K562 (cell line): ENCODE measurements at regions not wholly inside any gene's neighbourhood (a gene's known extent, or its start where the extent isn't known, plus 50 kb on each side); places are given as distances from the start of the nearest gene placed in this dataset.

Experiments
- ATAC-seq: fragments of 200-7000 bp; cut with Tn5 transposase; 3 replicates; pipeline ENCODE4 v1.9.1; 2020; ENCODE audit warnings: moderate library complexity
- BruUV-seq: library from RNA; stranded (reverse); fragments of 400-500 nt; replicated peaks from 2 replicates; lab custom pipeline; 2021; lab: Mats Ljungman, UMichigan
- CTCF ChIA-PET: fragments of 300-600 bp; formaldehyde crosslinking; extraction: SDS; loops from one replicate; lab custom pipeline; 2021; ENCODE audit warnings: low intra/inter-chr PET ratio; lab: Yijun Ruan, JAX
- POLR2A ChIA-PET: fragments of 300-600, 350-650 bp; sonication (Branson Sonifier 250); formaldehyde crosslinking; extraction: SDS; loops from one replicate; lab custom pipeline; 2021; ENCODE audit warnings: antibody characterized with exemption, inconsistent platforms; lab: Yijun Ruan, JAX
- DNase-seq, 4 experiments: peaks; one replicate each; pipeline versions ENCODE4 v3.0.0 to v3.0.0-alpha.2; 2011 to 2018; ENCODE audit warnings: low spot score in 3 of 4, mixed read lengths in 3 of 4; ENCODE audit errors: extremely low read depth in 1 of 4
- FAIRE-seq: peaks from 2 replicates; lab custom pipeline; 2011; peaks lifted over from hg19 to GRCh38; lab: Jason Lieb, UNC
- H2AFZ ChIP-seq: 2 replicates; pipeline ENCODE4 v1.6.0; 2011; ENCODE audit warnings: low read depth, low read length, control low read depth, inconsistent platforms
- H3K27ac ChIP-seq: fragments of 200-600 bp; 3 replicates; pipeline ENCODE4 v1.8.0; 2011; ENCODE audit warnings: low read depth, mild to moderate bottlenecking, control low read depth, inconsistent platforms, low read length, moderate library complexity, mixed read lengths; ENCODE audit errors: extremely low read depth
- H3K27me3 ChIP-seq, 2 experiments: fragments of 300-600 bp in 1 of 2; 2 replicates in 1 of 2; 3 replicates in 1 of 2; pipeline versions ENCODE4 v1.6.0 to v1.8.0; 2011; ENCODE audit warnings: inconsistent platforms in 2 of 2, low read length in 2 of 2, mild to moderate bottlenecking in 1 of 2, mixed read lengths in 1 of 2, moderate library complexity in 1 of 2; ENCODE audit not compliant: control insufficient read depth in 2 of 2, insufficient read depth in 2 of 2
- H3K36me3 ChIP-seq: fragments of 300-600 bp; 3 replicates; pipeline ENCODE4 v1.8.0; 2011; ENCODE audit warnings: mild to moderate bottlenecking, low read length, inconsistent platforms; ENCODE audit not compliant: control insufficient read depth, insufficient read depth
- H3K4me1 ChIP-seq, 2 experiments: fragments of 200-600 bp in 1 of 2; replicated peaks in 1 of 2; 2 replicates in 1 of 2; 3 replicates in 1 of 2; pipeline versions ENCODE4 v1.5.1 to v1.8.0; 2011; ENCODE audit warnings: inconsistent platforms in 2 of 2, low read length in 2 of 2, mild to moderate bottlenecking in 1 of 2, mixed read lengths in 1 of 2, moderate library complexity in 1 of 2; ENCODE audit not compliant: control insufficient read depth in 2 of 2, insufficient read depth in 2 of 2
- H3K4me2 ChIP-seq: 2 replicates; pipeline ENCODE4 v1.6.1; 2011; ENCODE audit warnings: low read length, control low read depth, inconsistent platforms, mixed read lengths; ENCODE audit not compliant: insufficient read depth
- H3K4me3 ChIP-seq: fragments of 200-600 bp; sonication (generic), shearing (Covaris generic); 2 replicates; pipeline ENCODE4 v1.5.1; 2016; ENCODE audit warnings: control low read depth, inconsistent platforms
- H3K79me2 ChIP-seq: fragments of 200-600 bp; 3 replicates; pipeline ENCODE4 v1.8.0; 2011; ENCODE audit warnings: low read length, inconsistent platforms; ENCODE audit not compliant: control insufficient read depth, insufficient read depth
- H3K9ac ChIP-seq, 2 experiments: 2 replicates each; pipeline versions ENCODE4 v1.6.0 to v1.6.1; 2011; ENCODE audit warnings: low read depth in 2 of 2, low read length in 2 of 2, control low read depth in 1 of 2, inconsistent platforms in 1 of 2, mild to moderate bottlenecking in 1 of 2, mixed read lengths in 1 of 2; ENCODE audit not compliant: insufficient read depth in 1 of 2
- H3K9me1 ChIP-seq: one replicate; pipeline ENCODE4 v1.6.0; 2011; ENCODE audit warnings: inconsistent platforms, mild to moderate bottlenecking, low read length, moderate library complexity; ENCODE audit not compliant: control insufficient read depth, insufficient read depth
- H3K9me3 ChIP-seq: replicated peaks from 2 replicates; pipeline ENCODE4 v1.5.1; 2011; ENCODE audit warnings: low read depth, low read length, inconsistent platforms; ENCODE audit not compliant: control insufficient read depth, insufficient read depth
- H4K20me1 ChIP-seq: replicated peaks from 2 replicates; pipeline ENCODE4 v1.6.1; 2011; ENCODE audit warnings: low read length, inconsistent platforms, mixed read lengths; ENCODE audit not compliant: control insufficient read depth, insufficient read depth
- HCFC1 ChIP-seq: IDR thresholded peaks from 2 replicates; pipeline ENCODE4 v1.6.1; 2012; ENCODE audit warnings: low read depth, low read length, improper control_type of control experiment
- MECOM ChIP-seq: fragments of 250-450 bp; sonication (Bioruptor Pico); IDR thresholded peaks from 2 replicates; pipeline ENCODE4 v1.8.0; 2022; ENCODE audit warnings: inconsistent platforms
- PCBP1 ChIP-seq: fragments of 200-400 bp; formaldehyde crosslinking; IDR thresholded peaks from 2 replicates; pipeline ENCODE4 v1.6.1; 2018; ENCODE audit warnings: mild to moderate bottlenecking, low read depth, low read length; ENCODE audit not compliant: poor library complexity, severe bottlenecking
- SAFB2 ChIP-seq: fragments of 200-400 bp; formaldehyde crosslinking; IDR thresholded peaks from 2 replicates; pipeline ENCODE4 v1.6.1; 2018; ENCODE audit warnings: borderline replicate concordance, low read length, low read depth, moderate library complexity; ENCODE audit not compliant: severe bottlenecking
- TRIM28 ChIP-seq: fragments of 450-650 bp; IDR thresholded peaks from 2 replicates; pipeline ENCODE4 v1.6.1; 2017
- TSC22D4 ChIP-seq: fragments of 450-650 bp; IDR thresholded peaks from 2 replicates; pipeline ENCODE4 v1.6.1; 2016; ENCODE audit warnings: missing genetic modification characterization, missing biosample characterization, control low read depth
- ZNF184 ChIP-seq: sonication (generic); formaldehyde crosslinking; IDR thresholded peaks from 2 replicates; pipeline ENCODE4 v1.5.0; 2020; ENCODE audit warnings: missing genetic modification reagents
- ZNF212 ChIP-seq: fragments of 450-650 bp; formaldehyde crosslinking; IDR thresholded peaks from 2 replicates; pipeline ENCODE4 v1.4.0; 2020; ENCODE audit warnings: mild to moderate bottlenecking
- ZNF217 ChIP-seq: sonication (generic); formaldehyde crosslinking; IDR thresholded peaks from 2 replicates; pipeline ENCODE4 v1.8.0; 2022; ENCODE audit warnings: mild to moderate bottlenecking, missing genetic modification reagents
- ZNF274 ChIP-seq: IDR thresholded peaks from 2 replicates; pipeline ENCODE4 v1.6.1; 2011; ENCODE audit warnings: low read depth, mild to moderate bottlenecking, low read length, moderate library complexity, borderline replicate concordance
- ZNF583 ChIP-seq: fragments of 250-450 bp; sonication (Bioruptor Pico); IDR thresholded peaks from 2 replicates; pipeline ENCODE4 v1.4.0; 2020
- WGBS: fragments of 100-300 bp; shearing (Covaris generic); methylation state at CpG from one replicate; pipeline ENCODE4 v1.1.6; 2016; ENCODE audit warnings: low coverage, mixed read lengths; ENCODE audit not compliant: insufficient coverage; ENCODE audit errors: missing lambda C conversion rate; 5-methylcytosine and 5-hydroxymethylcytosine counted together
- in situ Hi-C: fragments of 300-500 bp; cut with MboI; formaldehyde crosslinking; loops from 4 replicates; pipeline ENCODE4 v1.15.0; 2018; ENCODE audit warnings: inconsistent platforms, mixed read lengths
- intact Hi-C: fragments of 100-400 bp; cut with micrococcal nuclease; formaldehyde crosslinking; loops from 2 replicates; pipeline ENCODE4 v1.14.2; 2022
- TF ChIP-seq, protein P1 (sequence below): fragments of 250-450 bp; sonication (Bioruptor Pico); IDR thresholded peaks from 2 replicates; pipeline ENCODE4 v1.8.0; 2021; ENCODE audit warnings: borderline replicate concordance, mild to moderate bottlenecking, moderate library complexity; ENCODE audit not compliant: poor library complexity, severe bottlenecking
- TF ChIP-seq, protein P2 (sequence below), 2 experiments: fragments of 450-650 bp; conservative IDR thresholded peaks; 2 replicates each; pipeline ENCODE4 v1.6.1; 2017; ENCODE audit warnings: mild to moderate bottlenecking in 2 of 2, moderate library complexity in 2 of 2
- TF ChIP-seq, protein P3 (sequence below): fragments of 450-650 bp; IDR thresholded peaks from 2 replicates; pipeline ENCODE4 v1.7.0; 2016; ENCODE audit warnings: borderline replicate concordance

DNA sequence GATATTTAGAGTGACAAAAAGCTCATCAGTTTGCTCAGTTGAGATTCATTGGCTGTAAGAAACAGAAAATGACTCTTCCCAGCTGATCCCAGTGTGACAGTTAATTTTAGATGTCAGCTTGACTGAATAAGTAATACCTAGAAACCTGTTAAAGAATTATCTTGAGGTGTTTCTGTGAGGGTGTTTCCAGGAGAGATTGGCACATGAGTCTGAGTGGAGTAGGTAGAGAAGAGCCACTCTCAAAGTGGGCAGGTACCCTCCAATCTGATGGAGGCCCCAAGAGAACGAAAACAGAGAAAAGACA is 200.8 kb upstream of the BTBD3 start:
- no peaks in the 10 kb centered on the region for H3K9me1 ChIP-seq
- ChIA-PET CTCF (no interaction called here), POLR2A (no interaction called here)
- H3K4me1 ChIP-seq, result no peaks in the 10 kb centered on the region
- H3K9ac ChIP-seq, result no peak overlapping the region
- intact Hi-C loops (no loop called here), in situ Hi-C loops (no loop called here)
- TF ChIP-seq ZNF583 (CRISPR knock-in tag) (no peak), MECOM (CRISPR knock-in tag) (no peak), TSC22D4 (no peak), ZNF184 (CRISPR knock-in tag) (no peak), HCFC1 (no peak), ZNF217 (no peak)
- BruUV-seq, result no TSS peak
- no peaks in the 10 kb centered on the region for H3K36me3 ChIP-seq
- DNase-seq (no peak), FAIRE-seq (no peak), ATAC-seq (no peak)
- no peak overlapping the region for H3K4me3 ChIP-seq
- 9% methylated on average over 1 of the region's 1 CpG for WGBS
- no peaks in the 10 kb centered on the region for H4K20me1 ChIP-seq
- H3K27me3 ChIP-seq, result no peaks in the 10 kb centered on the region
- H3K4me2 ChIP-seq, result no peak overlapping the region
- H3K9me3 ChIP-seq, result no peaks in the 10 kb centered on the region
- no peak overlapping the region for H3K27ac ChIP-seq
- H3K79me2 ChIP-seq, result no peaks in the 10 kb centered on the region
- H2AFZ ChIP-seq, result no peak overlapping the region

GRCh38 chr20:11717562-11717961 is 200.1 kb upstream of the BTBD3 start:
- no peaks in the 10 kb centered on the region for H3K36me3 ChIP-seq
- no peak overlapping the region for H3K27ac ChIP-seq
- ATAC-seq (no peak), DNase-seq (no peak), FAIRE-seq (no peak)
- H3K9ac ChIP-seq, result no peak overlapping the region
- H3K4me3 ChIP-seq, result no peak overlapping the region
- intact Hi-C loops (no loop called here), in situ Hi-C loops (no loop called here)
- POLR2A ChIA-PET, result no interaction called here
- H3K27me3 ChIP-seq, result no peaks in the 10 kb centered on the region
- 0% methylated on average over 3 of the region's 3 CpGs for WGBS
- CTCF ChIA-PET, result no interaction called here
- no TSS peak for BruUV-seq
- H4K20me1 ChIP-seq, result no peaks in the 10 kb centered on the region
- no peaks in the 10 kb centered on the region for H3K79me2 ChIP-seq
- H3K9me1 ChIP-seq, result no peaks in the 10 kb centered on the region
- H2AFZ ChIP-seq, result no peak overlapping the region
- H3K9me3 ChIP-seq, result no peaks in the 10 kb centered on the region
- no peak overlapping the region for H3K4me2 ChIP-seq
- no peaks in the 10 kb centered on the region for H3K4me1 ChIP-seq
- TF ChIP-seq, protein P1, sequence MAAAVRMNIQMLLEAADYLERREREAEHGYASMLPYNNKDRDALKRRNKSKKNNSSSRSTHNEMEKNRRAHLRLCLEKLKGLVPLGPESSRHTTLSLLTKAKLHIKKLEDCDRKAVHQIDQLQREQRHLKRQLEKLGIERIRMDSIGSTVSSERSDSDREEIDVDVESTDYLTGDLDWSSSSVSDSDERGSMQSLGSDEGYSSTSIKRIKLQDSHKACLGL, result no peak
- no peak for TF ChIP-seq ZNF274
- no peak for TF ChIP-seq TRIM28
- TF ChIP-seq, protein P2, sequence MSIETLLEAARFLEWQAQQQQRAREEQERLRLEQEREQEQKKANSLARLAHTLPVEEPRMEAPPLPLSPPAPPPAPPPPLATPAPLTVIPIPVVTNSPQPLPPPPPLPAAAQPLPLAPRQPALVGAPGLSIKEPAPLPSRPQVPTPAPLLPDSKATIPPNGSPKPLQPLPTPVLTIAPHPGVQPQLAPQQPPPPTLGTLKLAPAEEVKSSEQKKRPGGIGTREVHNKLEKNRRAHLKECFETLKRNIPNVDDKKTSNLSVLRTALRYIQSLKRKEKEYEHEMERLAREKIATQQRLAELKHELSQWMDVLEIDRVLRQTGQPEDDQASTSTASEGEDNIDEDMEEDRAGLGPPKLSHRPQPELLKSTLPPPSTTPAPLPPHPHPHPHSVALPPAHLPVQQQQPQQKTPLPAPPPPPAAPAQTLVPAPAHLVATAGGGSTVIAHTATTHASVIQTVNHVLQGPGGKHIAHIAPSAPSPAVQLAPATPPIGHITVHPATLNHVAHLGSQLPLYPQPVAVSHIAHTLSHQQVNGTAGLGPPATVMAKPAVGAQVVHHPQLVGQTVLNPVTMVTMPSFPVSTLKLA (conservative IDR thresholded peaks at IDR 0.05), result no peak
- no peak for TF ChIP-seq SAFB2
- TF ChIP-seq ZNF212 (CRISPR knock-in tag), result no peak
- TF ChIP-seq PCBP1, result no peak
- TF ChIP-seq, protein P3, sequence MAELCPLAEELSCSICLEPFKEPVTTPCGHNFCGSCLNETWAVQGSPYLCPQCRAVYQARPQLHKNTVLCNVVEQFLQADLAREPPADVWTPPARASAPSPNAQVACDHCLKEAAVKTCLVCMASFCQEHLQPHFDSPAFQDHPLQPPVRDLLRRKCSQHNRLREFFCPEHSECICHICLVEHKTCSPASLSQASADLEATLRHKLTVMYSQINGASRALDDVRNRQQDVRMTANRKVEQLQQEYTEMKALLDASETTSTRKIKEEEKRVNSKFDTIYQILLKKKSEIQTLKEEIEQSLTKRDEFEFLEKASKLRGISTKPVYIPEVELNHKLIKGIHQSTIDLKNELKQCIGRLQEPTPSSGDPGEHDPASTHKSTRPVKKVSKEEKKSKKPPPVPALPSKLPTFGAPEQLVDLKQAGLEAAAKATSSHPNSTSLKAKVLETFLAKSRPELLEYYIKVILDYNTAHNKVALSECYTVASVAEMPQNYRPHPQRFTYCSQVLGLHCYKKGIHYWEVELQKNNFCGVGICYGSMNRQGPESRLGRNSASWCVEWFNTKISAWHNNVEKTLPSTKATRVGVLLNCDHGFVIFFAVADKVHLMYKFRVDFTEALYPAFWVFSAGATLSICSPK, result no peak
